GM04503 (cell line): ENCODE measurements at regions not wholly inside any gene's neighbourhood (a gene's known extent, or its start where the extent isn't known, plus 50 kb on each side); places are given as distances from the start of the nearest gene placed in this dataset.
"Not testable (repeated sequence)": the region's sequence is repeated elsewhere in the genome, so short reads cannot be mapped to it uniquely, and the experiment has no call there.

Source experiments
- DNase-seq: peaks from one replicate; pipeline ENCODE4 v3.0.0-alpha.2; 2012; ENCODE audit warnings: low read depth

GRCh38 chr7:79778786-79779770, 325.6 kb upstream of the MAGI2 start:
- peak; percentile 78 for DNase-seq

GRCh38 chr7:79775911-79776310, 322.4 kb upstream of the MAGI2 start:
- no peak for DNase-seq

- no peak for DNase-seq
These were observed 320.7 kb upstream of the MAGI2 start for GRCh38 chr7:79774150-79774549.

GRCh38 chr7:79770970-79771369, 317.5 kb upstream of the MAGI2 start:
- DNase-seq = no peak

- no peak for DNase-seq
These were observed 316.6 kb upstream of the MAGI2 start for GRCh38 chr7:79770063-79770462.

- DNase-seq = not testable (repeated sequence)
These were observed 314.6 kb upstream of the MAGI2 start for GRCh38 chr7:79767876-79768560.

- not testable (repeated sequence) for DNase-seq
These were observed 313.7 kb upstream of the MAGI2 start for GRCh38 chr7:79767192-79767591.

GRCh38 chr7:79761876-79762429, 308.5 kb upstream of the MAGI2 start:
- no peak for DNase-seq

GRCh38 chr7:79750941-79751340, 297.5 kb upstream of the MAGI2 start:
- not testable (repeated sequence) for DNase-seq

- DNase-seq = no peak
These were observed 296.4 kb upstream of the MAGI2 start for GRCh38 chr7:79749856-79750255.

GRCh38 chr7:79741684-79742083, 288.2 kb upstream of the MAGI2 start:
- no peak for DNase-seq

- DNase-seq = no peak
These were observed 286.6 kb upstream of the MAGI2 start for GRCh38 chr7:79740076-79740475.

- not testable (repeated sequence) for DNase-seq
These were observed 285.7 kb upstream of the MAGI2 start for GRCh38 chr7:79739036-79739709.

GRCh38 chr7:79736418-79736817, 283.0 kb upstream of the MAGI2 start:
- DNase-seq = no peak

- DNase-seq = no peak
These were observed 281.5 kb upstream of the MAGI2 start for GRCh38 chr7:79735012-79735411.

GRCh38 chr7:79734181-79734580, 280.7 kb upstream of the MAGI2 start:
- no peak for DNase-seq

- DNase-seq = no peak
These were observed 279.1 kb upstream of the MAGI2 start for GRCh38 chr7:79732535-79732934.

- DNase-seq = no peak
These were observed 277.5 kb upstream of the MAGI2 start for GRCh38 chr7:79730971-79731370.

GRCh38 chr7:79723833-79724618, 270.6 kb upstream of the MAGI2 start:
- no peak for DNase-seq

- DNase-seq = no peak
These were observed 268.8 kb upstream of the MAGI2 start for GRCh38 chr7:79722217-79722616.

GRCh38 chr7:79719216-79719615, 265.7 kb upstream of the MAGI2 start:
- no peak for DNase-seq
